GM19455 (cell line): ENCODE measurements at regions not wholly inside any gene's neighbourhood (a gene's known extent, or its start where the extent isn't known, plus 50 kb on each side); places are given as distances from the start of the nearest gene placed in this dataset.

Experiments
- ATAC-seq: cut with Tn5 transposase; IDR thresholded peaks from one replicate; pipeline ENCODE4 v1.9.1; 2021; ENCODE audit not compliant: unreplicated experiment

- no peak for ATAC-seq
Observed at GRCh38 chr21:27220416-27220815, 253.5 kb upstream of the ADAMTS5 start.

GRCh38 chr21:27219068-27219467 is 252.2 kb upstream of the ADAMTS5 start:
- no peak for ATAC-seq

GRCh38 chr21:27213303-27213702 is 246.4 kb upstream of the ADAMTS5 start:
- ATAC-seq, result no peak

GRCh38 chr21:27212441-27212840 is 245.6 kb upstream of the ADAMTS5 start:
- ATAC-seq, result no peak

GRCh38 chr21:27209546-27209945 is 242.7 kb upstream of the ADAMTS5 start:
- ATAC-seq, result no peak

GRCh38 chr21:27206368-27206982 is 239.6 kb upstream of the ADAMTS5 start:
- no peak for ATAC-seq

- no peak for ATAC-seq
Observed at GRCh38 chr21:27202301-27202700, 235.4 kb upstream of the ADAMTS5 start.

- no peak for ATAC-seq
Observed at GRCh38 chr21:27201197-27201596, 234.3 kb upstream of the ADAMTS5 start.

- no peak for ATAC-seq
Observed at GRCh38 chr21:27196651-27197050, 229.8 kb upstream of the ADAMTS5 start.

GRCh38 chr21:27192281-27192949 is 225.5 kb upstream of the ADAMTS5 start:
- ATAC-seq, result no peak

- no peak for ATAC-seq
Observed at GRCh38 chr21:27190601-27191000, 223.7 kb upstream of the ADAMTS5 start.

GRCh38 chr21:27189870-27190269 is 223.0 kb upstream of the ADAMTS5 start:
- ATAC-seq, result no peak

- no peak for ATAC-seq
Observed at GRCh38 chr21:27173053-27173452, 206.2 kb upstream of the ADAMTS5 start.

GRCh38 chr21:27171707-27172106 is 204.8 kb upstream of the ADAMTS5 start:
- ATAC-seq, result no peak

GRCh38 chr21:27168084-27168483 is 201.2 kb upstream of the ADAMTS5 start:
- ATAC-seq, result no peak

GRCh38 chr21:27164208-27165177 is 197.6 kb upstream of the ADAMTS5 start:
- ATAC-seq, result no peak

- ATAC-seq, result no peak
Observed at GRCh38 chr21:27158967-27159366, 192.1 kb upstream of the ADAMTS5 start.

- no peak for ATAC-seq
Observed at GRCh38 chr21:27157097-27157496, 190.2 kb upstream of the ADAMTS5 start.

- ATAC-seq, result no peak
Observed at GRCh38 chr21:27156666-27157065, 189.8 kb upstream of the ADAMTS5 start.

- ATAC-seq, result no peak
Observed at GRCh38 chr21:27155130-27155500, 188.2 kb upstream of the ADAMTS5 start.

- ATAC-seq, result no peak
Observed at GRCh38 chr21:27154451-27155129, 187.7 kb upstream of the ADAMTS5 start.
